DOHH2 (cell line): ENCODE measurements at regions not wholly inside any gene's neighbourhood (a gene's known extent, or its start where the extent isn't known, plus 50 kb on each side); places are given as distances from the start of the nearest gene placed in this dataset.

Experiments
- H3F3A ChIP-seq: fragments of 200-600 bp; sonication (generic), shearing (Covaris generic); 2 replicates; pipeline ENCODE4 v1.6.0; 2016; ENCODE audit warnings: antibody characterized with exemption, mild to moderate bottlenecking; ENCODE audit not compliant: control insufficient read depth, insufficient read depth
- H3K27ac ChIP-seq: fragments of 200-600 bp; sonication (generic); 2 replicates; pipeline ENCODE4 v1.5.1; 2014; ENCODE audit warnings: low read depth, mild to moderate bottlenecking, low read length, moderate library complexity
- H3K27me3 ChIP-seq: fragments of 200-600 bp; sonication (generic); 2 replicates; pipeline ENCODE4 v1.6.1; 2014; ENCODE audit warnings: mild to moderate bottlenecking, low read length, mixed read lengths; ENCODE audit not compliant: control insufficient read depth
- H3K36me3 ChIP-seq: fragments of 200-600 bp; sonication (generic); 2 replicates; pipeline ENCODE4 v1.6.1; 2014; ENCODE audit warnings: mild to moderate bottlenecking, low read length, moderate library complexity, mixed read lengths; ENCODE audit not compliant: control insufficient read depth
- H3K4me1 ChIP-seq: fragments of 200-600 bp; sonication (generic); 2 replicates; pipeline ENCODE4 v1.6.1; 2014; ENCODE audit warnings: mild to moderate bottlenecking, low read length, mixed read lengths; ENCODE audit not compliant: control insufficient read depth
- H3K4me2 ChIP-seq: fragments of 200-600 bp; sonication (generic); 2 replicates; pipeline ENCODE4 v1.6.0; 2014; ENCODE audit warnings: mild to moderate bottlenecking, low read length, moderate library complexity
- H3K4me3 ChIP-seq: fragments of 200-600 bp; sonication (generic); 2 replicates; pipeline ENCODE4 v1.5.1; 2014; ENCODE audit warnings: mild to moderate bottlenecking, low read length, mixed read lengths
- H3K79me2 ChIP-seq: fragments of 200-600 bp; sonication (generic); 2 replicates; pipeline ENCODE4 v1.6.1; 2014; ENCODE audit warnings: mild to moderate bottlenecking, low read length, mixed read lengths; ENCODE audit not compliant: control insufficient read depth
- H3K9me2 ChIP-seq: fragments of 200-600 bp; sonication (generic); replicated peaks from 2 replicates; pipeline ENCODE4 v1.6.1; 2014; ENCODE audit warnings: mild to moderate bottlenecking, low read length, mixed read lengths; ENCODE audit not compliant: control insufficient read depth
- H3K9me3 ChIP-seq: fragments of 200-600 bp; sonication (generic); 2 replicates; pipeline ENCODE4 v1.6.1; 2014; ENCODE audit warnings: antibody characterized with exemption, low read length, mixed read lengths; ENCODE audit not compliant: control insufficient read depth, insufficient read depth
- H4K20me1 ChIP-seq: fragments of 200-600 bp; sonication (generic); 2 replicates; pipeline ENCODE4 v1.6.0; 2014; ENCODE audit warnings: low read depth, mild to moderate bottlenecking, antibody characterized with exemption, low read length, moderate library complexity; ENCODE audit not compliant: control insufficient read depth, insufficient read depth
- EZH2phosphoT487 ChIP-seq: fragments of 200-600 bp; sonication (generic); IDR thresholded peaks from 2 replicates; pipeline ENCODE4 v1.6.1; 2017; ENCODE audit warnings: borderline replicate concordance, mild to moderate bottlenecking, antibody characterized with exemption, low read length, moderate library complexity, mixed read lengths
- TF ChIP-seq, protein P1 (sequence below): fragments of 200-600 bp; sonication (generic); IDR thresholded peaks from one replicate; pipeline ENCODE4 v1.5.1; 2014; ENCODE audit warnings: antibody characterized with exemption, mild to moderate bottlenecking, low read depth, low read length; ENCODE audit not compliant: poor library complexity, severe bottlenecking

DNA sequence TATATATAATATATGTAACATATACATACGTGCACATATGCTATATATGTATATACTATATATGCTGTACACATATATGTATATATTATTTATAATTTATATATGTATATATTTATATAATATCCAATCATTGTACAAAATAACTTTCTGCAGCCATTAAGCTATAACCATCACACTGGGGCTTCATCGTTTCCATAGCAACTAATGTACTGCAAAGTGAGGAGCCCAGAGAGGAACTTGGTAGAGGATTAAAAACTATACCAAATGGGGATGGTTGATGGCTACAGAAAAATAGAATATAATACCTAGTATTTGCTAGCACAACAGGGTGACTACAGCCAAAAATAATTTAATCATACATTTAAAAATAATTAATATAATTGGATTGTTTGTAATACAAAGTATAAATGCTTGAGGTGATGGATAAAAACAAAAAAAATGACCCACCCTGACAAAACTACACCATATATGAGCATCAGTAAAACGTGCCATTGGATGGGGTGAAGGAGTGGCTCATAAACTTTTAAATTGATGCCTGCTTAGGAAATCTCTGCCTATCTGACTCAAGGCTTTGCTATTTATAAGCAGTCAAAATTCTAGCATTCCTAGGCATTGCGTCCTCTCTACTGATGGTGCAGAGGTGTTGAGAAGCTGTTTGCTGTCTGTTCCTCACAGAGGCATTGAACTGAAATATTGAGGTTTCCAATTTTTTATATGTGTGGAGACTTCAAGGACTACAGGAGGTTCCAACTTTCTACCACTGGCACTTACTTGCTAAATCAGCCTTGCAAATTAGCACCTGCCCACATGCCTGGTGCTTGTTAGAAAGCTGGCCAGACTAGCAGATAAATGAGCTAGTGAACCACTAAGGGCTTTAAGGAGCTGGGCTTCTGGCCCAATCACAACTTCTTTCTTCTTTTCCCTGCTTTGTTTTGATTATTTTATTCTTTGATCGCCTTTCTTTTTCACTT is 190.1 kb downstream of the SCP2D1 start:
- H3K4me3 ChIP-seq = no peak overlapping the region
- H3K27me3 ChIP-seq = no peaks in the 10 kb centered on the region
- no peak overlapping the region for H3K27ac ChIP-seq
- TF ChIP-seq, protein P1, sequence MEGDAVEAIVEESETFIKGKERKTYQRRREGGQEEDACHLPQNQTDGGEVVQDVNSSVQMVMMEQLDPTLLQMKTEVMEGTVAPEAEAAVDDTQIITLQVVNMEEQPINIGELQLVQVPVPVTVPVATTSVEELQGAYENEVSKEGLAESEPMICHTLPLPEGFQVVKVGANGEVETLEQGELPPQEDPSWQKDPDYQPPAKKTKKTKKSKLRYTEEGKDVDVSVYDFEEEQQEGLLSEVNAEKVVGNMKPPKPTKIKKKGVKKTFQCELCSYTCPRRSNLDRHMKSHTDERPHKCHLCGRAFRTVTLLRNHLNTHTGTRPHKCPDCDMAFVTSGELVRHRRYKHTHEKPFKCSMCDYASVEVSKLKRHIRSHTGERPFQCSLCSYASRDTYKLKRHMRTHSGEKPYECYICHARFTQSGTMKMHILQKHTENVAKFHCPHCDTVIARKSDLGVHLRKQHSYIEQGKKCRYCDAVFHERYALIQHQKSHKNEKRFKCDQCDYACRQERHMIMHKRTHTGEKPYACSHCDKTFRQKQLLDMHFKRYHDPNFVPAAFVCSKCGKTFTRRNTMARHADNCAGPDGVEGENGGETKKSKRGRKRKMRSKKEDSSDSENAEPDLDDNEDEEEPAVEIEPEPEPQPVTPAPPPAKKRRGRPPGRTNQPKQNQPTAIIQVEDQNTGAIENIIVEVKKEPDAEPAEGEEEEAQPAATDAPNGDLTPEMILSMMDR = no peak
- TF ChIP-seq EZH2phosphoT487 = no peak
- no peaks in the 10 kb centered on the region for H3K9me3 ChIP-seq
- no peaks in the 10 kb centered on the region for H3K9me2 ChIP-seq
- H3K4me2 ChIP-seq = no peak overlapping the region
- H3K36me3 ChIP-seq = no peaks in the 10 kb centered on the region
- no peaks in the 10 kb centered on the region for H3K79me2 ChIP-seq
- H3F3A ChIP-seq = no peaks in the 10 kb centered on the region
- H4K20me1 ChIP-seq = no peaks in the 10 kb centered on the region
- H3K4me1 ChIP-seq = no peaks in the 10 kb centered on the region

DNA sequence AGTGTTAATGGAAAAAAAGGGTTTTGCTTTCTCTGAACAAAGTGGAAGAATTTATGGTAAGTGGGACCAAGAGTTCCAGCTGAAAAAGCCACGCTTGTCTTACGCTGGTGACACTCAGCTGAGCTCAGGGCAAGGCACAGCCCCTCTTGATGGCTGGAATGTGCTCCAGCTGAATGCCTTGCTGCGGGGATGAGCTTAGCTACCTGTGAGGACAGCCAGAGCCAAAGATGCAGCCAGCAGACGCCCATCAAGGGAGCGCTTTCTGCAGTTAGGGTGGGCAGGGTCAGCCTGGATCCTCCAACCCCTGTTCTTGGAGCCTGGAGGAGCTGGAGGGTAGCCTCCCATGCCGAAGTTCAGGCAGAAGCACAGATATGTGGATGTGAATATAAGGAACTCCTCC is 191.4 kb downstream of the SCP2D1 start:
- no peak overlapping the region for H3K4me2 ChIP-seq
- H3F3A ChIP-seq = no peaks in the 10 kb centered on the region
- H3K9me2 ChIP-seq = no peaks in the 10 kb centered on the region
- H3K27ac ChIP-seq = no peak overlapping the region
- H3K79me2 ChIP-seq = no peaks in the 10 kb centered on the region
- H3K4me1 ChIP-seq = no peaks in the 10 kb centered on the region
- H3K27me3 ChIP-seq = no peaks in the 10 kb centered on the region
- no peaks in the 10 kb centered on the region for H3K36me3 ChIP-seq
- no peaks in the 10 kb centered on the region for H4K20me1 ChIP-seq
- no peak for TF ChIP-seq EZH2phosphoT487
- TF ChIP-seq, protein P1 = no peak
- no peaks in the 10 kb centered on the region for H3K9me3 ChIP-seq
- no peak overlapping the region for H3K4me3 ChIP-seq

DNA sequence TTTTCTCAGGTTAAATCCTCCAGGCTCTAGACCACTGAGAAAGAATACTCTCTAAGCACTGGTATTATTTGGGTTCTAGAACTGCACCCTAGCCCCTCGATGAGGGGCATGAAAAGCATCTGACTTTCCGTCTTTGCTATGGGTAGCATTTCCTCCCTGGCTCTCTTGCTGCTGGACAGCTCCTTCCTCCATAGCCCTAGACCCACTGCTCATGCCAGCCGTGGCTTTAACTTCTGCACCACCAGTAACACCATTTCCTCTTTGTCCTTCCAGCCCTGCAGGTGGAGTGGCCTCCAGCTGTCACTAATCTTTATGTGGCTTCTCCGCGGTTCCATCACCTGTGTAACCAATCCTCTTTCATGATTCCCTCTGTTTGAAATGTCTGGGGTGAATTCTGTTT is 194.9 kb downstream of the SCP2D1 start:
- no peaks in the 10 kb centered on the region for H3K36me3 ChIP-seq
- no peak for TF ChIP-seq EZH2phosphoT487
- TF ChIP-seq, protein P1 = no peak
- no peaks in the 10 kb centered on the region for H3K9me3 ChIP-seq
- no peaks in the 10 kb centered on the region for H3K79me2 ChIP-seq
- H3K4me2 ChIP-seq = no peak overlapping the region
- H3K27ac ChIP-seq = no peak overlapping the region
- H3K27me3 ChIP-seq = no peaks in the 10 kb centered on the region
- H3K4me1 ChIP-seq = no peaks in the 10 kb centered on the region
- no peaks in the 10 kb centered on the region for H3F3A ChIP-seq
- no peak overlapping the region for H3K4me3 ChIP-seq
- H3K9me2 ChIP-seq = no peaks in the 10 kb centered on the region
- no peaks in the 10 kb centered on the region for H4K20me1 ChIP-seq
